Mucosa of stomach (tissue), 1 donor: ENCODE measurements at regions not wholly inside any gene's neighbourhood (a gene's known extent, or its start where the extent isn't known, plus 50 kb on each side); places are given as distances from the start of the nearest gene placed in this dataset.

ENCODE experiments used
- H3K27me3 ChIP-seq: one replicate; pipeline ENCODE4 v1.7.0; 2013; ENCODE audit warnings: mild to moderate bottlenecking, low read length; ENCODE audit not compliant: control insufficient read depth, insufficient read depth
- H3K36me3 ChIP-seq: one replicate; pipeline ENCODE4 v1.7.0; 2013; ENCODE audit warnings: low read length; ENCODE audit not compliant: control insufficient read depth, insufficient read depth
- H3K4me1 ChIP-seq: one replicate; pipeline ENCODE4 v1.7.0; 2013; ENCODE audit warnings: mild to moderate bottlenecking, low read length; ENCODE audit not compliant: control insufficient read depth, insufficient read depth
- H3K4me3 ChIP-seq: one replicate; pipeline ENCODE4 v1.7.0; 2013; ENCODE audit warnings: low read length
- H3K9ac ChIP-seq: one replicate; pipeline ENCODE4 v1.7.0; 2013; ENCODE audit warnings: mild to moderate bottlenecking, low read length, moderate library complexity
- H3K9me3 ChIP-seq: one replicate; pipeline ENCODE4 v1.7.0; 2013; ENCODE audit warnings: mild to moderate bottlenecking, low read length, moderate library complexity; ENCODE audit not compliant: control insufficient read depth
- donor health status: Pancreatic carcinoma.

DNA sequence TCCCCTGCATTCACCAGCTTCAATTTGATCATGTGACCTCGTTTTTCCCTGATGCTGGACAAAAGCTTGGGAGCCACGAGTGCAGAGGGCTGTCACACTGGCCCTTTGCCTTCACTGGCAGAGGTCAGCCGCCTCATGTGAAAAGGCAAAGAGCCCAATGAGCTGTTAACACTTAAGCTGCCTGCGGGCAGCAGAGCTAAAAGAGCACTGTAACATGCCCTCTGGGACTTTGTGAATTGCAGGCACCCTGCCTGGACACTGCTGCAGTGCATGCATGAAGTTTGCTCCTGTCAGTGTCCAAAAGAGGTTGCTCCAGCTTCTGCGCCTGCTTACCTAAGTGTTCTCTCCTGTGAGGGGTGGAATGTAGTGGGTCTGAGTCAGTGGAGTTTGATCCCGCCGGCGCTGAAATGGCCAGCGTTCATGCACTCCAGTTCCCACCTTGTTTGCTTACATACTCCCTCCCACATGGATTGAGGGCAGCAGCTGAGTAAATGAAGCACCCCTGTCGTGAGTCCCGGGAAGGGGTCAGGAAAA is 193.7 kb downstream of the RFC3 start:
- Histone ChIP-seq H3K9ac (no peak overlapping the region), H3K9me3 (no peaks in the 10 kb centered on the region), H3K4me3 (no peak overlapping the region), H3K27me3 (peaks cover 7% of the 10 kb centered on the region), H3K4me1 (no peaks in the 10 kb centered on the region), H3K36me3 (no peaks in the 10 kb centered on the region)

- Histone ChIP-seq H3K4me3 (no peak overlapping the region), H3K9ac (no peak overlapping the region), H3K27me3 (peaks cover 7% of the 10 kb centered on the region), H3K9me3 (no peaks in the 10 kb centered on the region), H3K4me1 (no peaks in the 10 kb centered on the region), H3K36me3 (no peaks in the 10 kb centered on the region)
Measured at GRCh38 chr13:34012382-34012781, 194.4 kb downstream of the RFC3 start.

DNA sequence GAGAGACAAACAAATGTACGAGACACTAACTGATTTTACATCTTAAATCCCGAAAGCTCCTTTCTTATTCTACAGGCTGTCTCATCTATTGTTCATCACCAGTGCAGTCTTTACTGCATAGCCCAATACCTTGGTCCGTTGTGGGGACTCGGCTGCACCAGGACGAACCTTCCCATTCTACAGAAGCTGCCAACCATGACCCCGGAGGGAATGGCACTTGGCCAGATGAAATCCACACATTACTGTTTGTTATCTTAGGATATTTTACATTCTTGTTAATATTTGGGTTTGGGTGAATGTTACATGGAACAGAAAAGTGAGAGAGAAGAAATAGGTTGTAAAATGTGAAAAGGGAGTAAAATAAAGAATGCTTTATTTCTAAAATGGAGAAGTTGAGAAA is 195.1 kb downstream of the RFC3 start:
- Histone ChIP-seq H3K4me1 (no peaks in the 10 kb centered on the region), H3K4me3 (no peak overlapping the region), H3K27me3 (peaks cover 7% of the 10 kb centered on the region), H3K9me3 (no peaks in the 10 kb centered on the region), H3K9ac (no peak overlapping the region), H3K36me3 (no peaks in the 10 kb centered on the region)

- H3K27me3 ChIP-seq, result no peaks in the 10 kb centered on the region
- no peak overlapping the region for H3K4me3 ChIP-seq
- H3K9me3 ChIP-seq, result peaks cover 4% of the 10 kb centered on the region
- no peaks in the 10 kb centered on the region for H3K36me3 ChIP-seq
- H3K4me1 ChIP-seq, result no peaks in the 10 kb centered on the region
- H3K9ac ChIP-seq, result no peak overlapping the region
Measured at GRCh38 chr13:34017231-34017630, 199.3 kb downstream of the RFC3 start.

DNA sequence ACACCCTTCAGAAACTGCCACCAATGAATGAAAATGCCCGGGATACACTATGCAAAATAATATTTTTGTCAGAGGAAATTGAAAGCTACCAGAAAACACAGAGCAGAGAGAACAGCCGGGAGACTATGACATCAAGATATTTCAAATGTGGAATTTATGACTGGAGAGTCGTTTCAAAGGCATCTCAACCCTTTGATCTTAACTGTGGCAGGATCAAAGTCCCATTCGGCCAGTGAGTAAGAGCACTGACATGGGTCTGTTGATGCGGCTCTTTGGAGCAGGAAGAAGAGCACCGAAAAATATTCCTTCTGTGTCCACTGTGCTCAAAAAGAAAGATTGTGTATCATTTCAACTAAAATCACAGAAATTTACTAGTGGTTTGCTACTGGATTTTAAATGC is 201.9 kb downstream of the RFC3 start:
- Histone ChIP-seq H3K4me3 (no peak overlapping the region), H3K4me1 (no peaks in the 10 kb centered on the region), H3K36me3 (no peaks in the 10 kb centered on the region), H3K9me3 (peaks cover 4% of the 10 kb centered on the region), H3K9ac (no peak overlapping the region), H3K27me3 (no peaks in the 10 kb centered on the region)

DNA sequence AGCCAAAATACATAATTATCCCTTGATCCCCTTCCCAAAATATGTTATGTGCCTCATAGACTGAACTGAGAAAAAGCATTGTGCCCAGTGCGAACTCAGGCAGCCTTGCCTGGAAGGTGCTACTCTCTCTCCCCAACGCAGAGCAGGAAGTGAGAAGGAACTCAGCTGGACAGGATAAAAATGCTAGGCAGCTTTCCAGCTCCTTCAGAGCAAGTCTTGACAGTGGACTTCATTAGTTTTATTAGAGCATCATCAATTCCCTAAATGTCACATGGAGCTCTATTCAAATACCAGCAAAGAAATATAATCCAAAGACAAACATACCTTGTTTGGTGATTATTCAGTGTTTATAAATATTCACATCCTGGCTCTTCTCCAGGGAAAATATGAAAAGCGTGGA is 202.4 kb downstream of the RFC3 start:
- Histone ChIP-seq H3K9me3 (peaks cover 4% of the 10 kb centered on the region), H3K4me3 (no peak overlapping the region), H3K9ac (no peak overlapping the region), H3K27me3 (no peaks in the 10 kb centered on the region), H3K4me1 (no peaks in the 10 kb centered on the region), H3K36me3 (no peaks in the 10 kb centered on the region)

- Histone ChIP-seq H3K4me3 (no peak overlapping the region), H3K36me3 (no peaks in the 10 kb centered on the region), H3K27me3 (no peaks in the 10 kb centered on the region), H3K9ac (no peak overlapping the region), H3K4me1 (no peaks in the 10 kb centered on the region), H3K9me3 (peaks cover 4% of the 10 kb centered on the region)
Measured at GRCh38 chr13:34021619-34022018, 203.7 kb downstream of the RFC3 start.

DNA sequence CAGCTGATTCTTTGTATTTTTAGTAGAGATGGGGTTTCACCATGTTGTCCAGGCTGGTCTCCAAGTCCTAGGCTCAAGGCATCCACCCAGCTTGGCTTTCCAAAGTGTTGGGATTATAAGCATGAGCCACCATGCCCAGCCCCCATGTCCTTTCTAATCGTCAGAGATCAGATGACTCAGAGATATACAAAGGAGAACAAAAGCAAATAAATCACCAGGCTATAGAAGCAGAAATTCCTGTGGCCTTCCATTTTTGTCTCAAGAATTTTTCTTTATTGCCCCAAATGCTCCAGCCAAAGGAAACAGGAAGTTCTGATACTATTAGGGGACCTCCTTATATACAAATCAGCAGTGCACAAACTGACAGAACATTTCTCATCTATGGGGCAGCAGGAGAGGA is 207.8 kb downstream of the RFC3 start:
- Histone ChIP-seq H3K9me3 (peaks cover 4% of the 10 kb centered on the region), H3K9ac (no peak overlapping the region), H3K4me1 (no peaks in the 10 kb centered on the region), H3K4me3 (no peak overlapping the region), H3K36me3 (no peaks in the 10 kb centered on the region), H3K27me3 (no peaks in the 10 kb centered on the region)

- Histone ChIP-seq H3K4me3 (no peak overlapping the region), H3K9me3 (peaks cover 3% of the 10 kb centered on the region), H3K27me3 (no peaks in the 10 kb centered on the region)
Measured at GRCh38 chr13:34026308-34026707, 208.4 kb downstream of the RFC3 start.

DNA sequence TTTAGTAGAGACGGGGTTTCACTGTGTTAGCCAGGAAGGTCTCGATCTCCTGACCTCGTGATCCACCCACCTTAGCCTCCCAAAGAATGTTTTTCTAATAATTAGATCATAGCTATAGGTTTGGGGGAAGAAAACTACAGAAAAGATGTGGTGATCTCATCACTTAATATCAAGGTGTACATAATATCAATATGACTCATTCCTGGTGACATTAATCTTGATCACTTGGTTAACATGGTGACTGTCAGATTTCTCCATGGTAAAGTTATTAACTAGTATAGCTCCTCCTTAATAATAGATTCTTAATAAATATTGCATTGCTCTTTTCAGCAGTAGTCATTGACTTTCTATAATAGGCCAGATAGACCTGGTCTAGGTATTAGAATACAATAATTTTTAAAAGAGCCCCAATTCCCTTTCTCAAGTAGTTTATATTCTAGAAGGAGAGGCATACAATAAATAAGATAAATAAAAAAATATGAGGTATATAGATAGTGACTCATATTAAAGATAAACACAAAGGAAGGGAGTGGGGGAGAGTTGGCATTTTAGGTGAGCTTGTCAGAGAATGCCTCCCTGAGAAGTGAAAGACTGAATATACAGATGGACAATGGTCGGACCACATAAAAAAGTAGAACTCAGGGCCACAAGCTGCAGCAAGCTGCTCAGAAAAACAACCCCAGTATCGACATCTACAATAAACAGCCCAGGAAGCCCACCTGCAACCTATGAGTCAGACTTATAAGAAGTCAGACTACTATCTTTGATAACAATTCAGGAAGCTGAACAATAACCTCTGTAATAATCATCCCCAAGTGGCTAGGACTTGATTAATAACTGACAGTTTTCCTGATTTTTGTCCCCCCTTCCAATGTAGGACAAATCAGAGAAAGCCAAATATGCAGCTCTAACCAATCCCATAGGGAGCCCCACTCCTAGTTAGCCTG is 210.8 kb downstream of the RFC3 start:
- Histone ChIP-seq H3K9me3 (no peaks in the 10 kb centered on the region), H3K9ac (no peak overlapping the region), H3K4me3 (no peak overlapping the region), H3K27me3 (no peaks in the 10 kb centered on the region), H3K4me1 (no peaks in the 10 kb centered on the region), H3K36me3 (no peaks in the 10 kb centered on the region)

More at GRCh38 chr13:34026308-34026707, 208.4 kb downstream of the RFC3 start:
- no peaks in the 10 kb centered on the region for H3K36me3 ChIP-seq
- H3K4me1 ChIP-seq, result no peaks in the 10 kb centered on the region
- H3K9ac ChIP-seq, result no peak overlapping the region

- Histone ChIP-seq H3K4me3 (no peak overlapping the region), H3K27me3 (no peaks in the 10 kb centered on the region), H3K4me1 (no peaks in the 10 kb centered on the region), H3K36me3 (no peaks in the 10 kb centered on the region), H3K9me3 (no peaks in the 10 kb centered on the region), H3K9ac (no peak overlapping the region)
Measured at GRCh38 chr13:34030782-34031181, 212.8 kb downstream of the RFC3 start.

DNA sequence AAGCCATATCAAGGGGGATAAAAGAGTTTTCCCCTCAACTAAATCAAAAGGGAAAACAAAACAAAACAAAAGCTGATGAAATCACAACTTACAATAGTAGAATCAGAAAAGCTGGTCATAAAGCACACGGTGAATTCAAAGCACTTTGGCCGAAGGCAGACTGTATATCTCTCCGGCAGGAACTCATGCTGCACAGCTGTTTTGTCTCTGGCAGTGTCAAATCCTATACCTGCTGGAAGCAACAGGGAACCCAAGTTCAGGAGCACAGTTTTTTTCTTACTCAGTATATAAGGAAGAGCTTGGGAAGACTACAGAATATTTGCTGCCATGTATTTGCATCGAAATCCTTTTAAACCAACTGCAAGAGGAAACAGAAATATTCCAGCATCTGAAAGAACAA is 213.7 kb downstream of the RFC3 start:
- no peaks in the 10 kb centered on the region for H3K27me3 ChIP-seq
- H3K36me3 ChIP-seq, result no peaks in the 10 kb centered on the region
- no peak overlapping the region for H3K4me3 ChIP-seq
- H3K9ac ChIP-seq, result no peak overlapping the region
- H3K9me3 ChIP-seq, result no peaks in the 10 kb centered on the region
- H3K4me1 ChIP-seq, result no peaks in the 10 kb centered on the region
